Epidermal melanocyte (primary cell): ENCODE measurements at regions not wholly inside any gene's neighbourhood (a gene's known extent, or its start where the extent isn't known, plus 50 kb on each side); places are given as distances from the start of the nearest gene placed in this dataset.

Experiments used
- DNase-seq: peaks from one replicate; pipeline ENCODE4 v3.0.0; 2011; ENCODE audit warnings: low spot score; ENCODE audit not compliant: insufficient read length

DNA sequence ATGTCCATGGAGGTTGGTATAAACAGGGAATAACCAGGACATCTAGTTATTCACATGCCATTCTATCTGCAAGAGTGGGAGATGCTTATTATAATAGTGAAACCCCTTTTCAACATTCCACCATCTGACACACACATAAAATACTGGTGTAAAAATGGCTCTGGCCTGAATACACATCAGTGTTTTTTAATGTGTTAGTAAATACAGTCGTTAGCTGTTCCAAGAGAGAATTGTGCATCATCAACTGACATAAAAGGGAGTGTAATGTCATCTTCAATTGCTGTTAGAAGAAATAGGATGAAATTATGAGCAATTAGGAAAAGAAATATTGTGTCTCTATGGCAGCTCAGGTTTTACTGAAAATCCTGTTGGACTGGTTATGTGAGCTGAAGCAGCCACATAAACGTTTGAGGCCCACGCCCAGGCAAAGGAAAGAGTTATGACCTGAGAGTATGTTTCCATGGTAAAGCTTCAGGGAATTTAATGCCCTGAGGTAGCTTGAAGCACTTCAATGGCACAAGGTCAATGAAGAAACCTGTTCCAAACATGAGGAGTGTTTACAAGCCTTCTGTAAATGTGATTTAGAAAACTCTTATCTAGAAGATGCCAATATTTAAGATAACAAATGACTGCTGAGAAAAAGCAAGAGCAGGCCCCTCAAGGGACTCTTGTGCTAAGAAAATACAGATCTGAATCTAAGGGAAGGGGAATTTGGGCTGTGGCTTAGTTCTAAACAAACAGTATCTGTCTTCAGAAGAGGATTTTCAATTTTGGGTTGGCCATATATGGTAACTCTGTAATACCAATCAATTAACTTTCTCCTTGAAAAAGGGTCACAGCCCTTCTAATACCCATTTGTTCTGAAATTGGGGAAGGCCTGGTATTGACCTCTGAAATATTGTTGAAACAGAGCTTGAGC is 384.3 kb downstream of the SEC16B start:
- DNase-seq, result no peak

DNA sequence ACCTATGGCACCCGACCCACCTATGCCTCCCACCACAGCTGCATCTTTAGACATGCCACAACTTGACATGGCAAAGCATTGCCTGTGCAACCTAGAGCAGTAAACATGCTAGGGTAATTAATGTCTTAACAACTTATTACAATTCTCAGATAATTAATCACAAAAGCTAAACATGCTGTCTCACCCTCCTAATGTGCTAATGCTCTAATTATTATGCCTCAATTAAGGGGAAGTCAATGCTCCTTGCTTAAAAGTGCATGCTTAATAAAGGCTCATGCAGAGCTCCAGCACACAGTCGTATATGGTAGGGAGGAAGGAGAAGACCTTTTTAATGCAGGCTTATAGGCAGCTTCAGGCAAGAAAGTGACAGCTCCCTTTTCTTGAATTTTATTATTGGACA is 396.0 kb downstream of the SEC16B start:
- no peak for DNase-seq

DNA sequence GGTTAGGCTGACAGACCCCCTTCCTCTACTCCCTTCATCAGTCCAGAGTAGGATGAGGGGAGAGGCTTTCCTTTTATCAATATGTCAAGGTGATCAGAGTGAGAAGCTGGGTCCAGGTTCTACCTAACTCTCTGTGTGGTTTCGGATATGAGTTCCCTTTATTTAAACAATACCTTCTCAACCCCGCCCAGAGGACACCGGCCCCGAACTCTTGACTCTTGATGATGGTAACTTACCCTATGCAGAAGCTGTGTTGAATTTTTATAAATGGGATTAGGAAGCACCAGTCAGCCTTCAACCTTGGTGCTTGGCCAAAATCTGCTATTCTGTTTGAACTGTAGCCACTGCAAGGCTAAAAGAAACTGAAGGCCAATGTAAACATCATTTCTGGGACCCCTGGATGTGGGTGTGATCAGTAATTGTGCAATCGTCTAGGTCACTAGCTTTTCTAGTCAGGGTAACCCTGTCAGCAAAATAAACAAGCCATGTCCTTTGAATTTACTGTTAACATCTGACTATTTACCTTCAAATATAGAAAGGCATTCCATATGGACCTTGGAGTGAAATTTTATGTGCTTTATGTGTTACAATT is 398.3 kb downstream of the SEC16B start:
- DNase-seq, result no peak

DNA sequence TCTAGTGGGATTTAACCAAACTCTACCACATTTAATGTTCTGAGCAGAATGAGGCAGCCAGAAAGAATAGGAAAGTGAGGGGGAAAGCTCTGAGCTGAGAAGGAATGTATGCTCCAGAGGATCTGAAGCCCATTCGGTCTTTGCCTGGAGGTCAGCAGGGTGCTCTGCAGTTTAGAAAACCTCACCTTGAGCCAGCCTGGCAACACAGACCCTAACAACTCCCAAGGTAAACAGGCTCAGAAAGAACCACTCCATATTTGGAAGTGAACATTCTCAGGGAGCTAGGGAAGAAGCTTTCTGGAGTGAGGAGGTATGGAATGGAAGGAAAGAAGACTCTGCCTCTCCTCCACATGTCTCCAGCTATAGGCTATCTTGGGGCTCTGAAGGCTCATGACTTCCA is 398.8 kb downstream of the SEC16B start:
- no peak for DNase-seq

DNA sequence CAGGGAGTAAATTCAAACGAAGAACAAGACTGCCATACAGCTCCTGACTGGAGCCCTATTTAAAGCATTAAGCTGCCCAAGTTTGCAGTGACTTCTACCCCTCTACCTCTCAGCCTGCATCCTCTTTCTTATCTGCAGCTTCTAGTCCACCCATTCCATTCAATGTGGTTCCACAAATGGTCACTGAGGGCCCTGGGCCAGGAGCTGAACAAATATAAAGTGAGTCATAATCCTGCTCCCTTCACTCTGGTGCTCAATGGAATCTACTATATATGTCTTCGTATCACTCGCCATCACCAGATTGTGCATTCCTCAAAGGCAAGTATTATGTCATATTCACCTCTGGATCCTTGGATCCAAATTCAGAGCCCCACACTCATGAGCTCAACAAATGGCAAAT is 398.7 kb downstream of the BRINP2 start:
- no peak for DNase-seq

DNA sequence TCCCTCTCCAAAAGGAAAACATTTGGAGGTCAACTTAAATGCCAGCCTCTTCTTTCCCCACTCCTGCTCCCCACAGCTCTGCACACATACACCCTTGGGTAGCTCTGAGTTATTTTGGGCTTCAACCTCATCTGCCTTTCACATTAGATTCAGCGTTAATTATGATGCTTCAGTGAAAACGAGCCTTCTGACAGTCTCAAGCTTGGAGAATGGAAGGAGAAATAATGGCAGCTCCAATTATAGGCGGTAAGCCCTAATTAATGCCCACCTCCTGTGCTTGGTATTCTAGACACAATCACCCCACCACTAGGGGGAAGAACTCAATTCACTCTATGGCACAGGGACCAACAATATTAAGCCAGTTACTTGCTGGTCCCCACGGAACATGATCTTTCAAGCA is 397.9 kb downstream of the BRINP2 start:
- no peak for DNase-seq

DNA sequence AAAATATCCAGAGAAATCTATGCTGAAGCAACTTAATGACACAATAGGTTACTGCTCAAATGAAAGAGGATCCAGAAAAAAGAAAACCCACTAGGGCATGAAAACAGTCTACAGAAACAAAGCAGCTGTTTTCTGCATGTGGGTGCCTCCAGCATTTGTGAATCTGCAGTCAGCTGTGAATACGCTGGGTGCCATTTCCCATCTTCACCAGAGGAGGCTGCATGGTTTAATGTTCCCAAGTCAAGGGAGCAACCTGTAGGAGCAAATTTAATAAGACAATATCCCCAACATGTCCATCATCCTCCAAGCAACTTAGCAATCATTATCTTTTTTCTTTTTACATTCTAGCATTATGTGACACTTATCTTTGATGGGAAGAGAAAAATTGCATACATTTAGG is 396.6 kb downstream of the BRINP2 start:
- DNase-seq, result no peak

DNA sequence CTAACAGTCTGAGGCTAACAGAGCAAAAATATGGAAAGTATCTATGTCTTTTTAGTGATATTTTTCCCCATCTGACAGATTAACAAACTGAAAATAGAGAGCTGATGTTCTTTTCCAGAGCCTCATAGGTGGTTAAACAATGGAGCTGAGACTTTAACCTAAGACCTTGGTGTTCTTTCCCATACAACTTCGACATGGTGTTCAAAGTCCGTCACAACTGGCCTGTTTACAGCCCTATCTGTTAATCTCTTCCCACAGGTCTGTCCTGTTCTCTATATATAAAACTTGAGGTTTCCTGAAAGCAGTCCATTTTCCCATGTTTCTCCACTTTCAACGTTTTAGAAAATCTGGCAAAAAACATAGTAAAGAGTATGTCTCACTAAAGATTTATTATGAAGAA is 395.7 kb downstream of the BRINP2 start:
- no peak for DNase-seq

DNA sequence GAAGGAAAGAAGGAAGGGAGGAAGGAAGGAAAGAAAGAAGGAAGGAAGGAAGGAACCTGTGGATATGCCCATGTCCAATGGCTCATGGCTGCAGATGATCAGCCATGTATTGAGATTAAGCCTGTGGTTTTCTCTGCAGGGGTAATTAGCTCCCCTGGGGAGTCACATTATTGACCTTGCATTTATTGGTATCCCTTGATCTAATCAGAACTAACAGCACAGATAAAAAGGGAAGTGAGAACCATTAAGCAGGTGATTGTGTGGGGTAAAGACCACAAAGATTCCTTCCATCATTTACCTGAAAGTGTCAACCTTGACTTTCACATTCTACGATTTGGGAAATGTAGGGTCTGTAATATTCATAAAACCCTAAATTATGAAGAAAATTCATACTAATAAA is 390.7 kb downstream of the BRINP2 start:
- no peak for DNase-seq

DNA sequence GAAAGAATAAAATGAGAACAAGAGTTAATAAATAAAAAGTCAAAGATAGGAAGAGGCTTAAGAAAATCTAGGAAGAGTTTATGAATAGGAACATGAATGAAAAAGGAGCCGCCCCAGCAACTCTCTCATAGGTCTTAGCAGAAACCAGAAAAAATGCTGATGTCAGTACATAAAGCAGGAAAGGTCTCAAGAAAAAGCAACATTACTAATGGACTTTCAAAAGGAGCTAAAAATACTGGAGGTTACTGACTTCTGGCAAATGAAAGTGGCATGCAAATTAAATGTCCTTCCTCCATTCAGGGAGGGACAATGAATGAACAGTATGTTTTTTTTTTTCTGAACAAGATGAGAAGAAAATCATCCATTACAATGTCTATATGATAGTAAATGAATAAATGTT is 387.6 kb downstream of the BRINP2 start:
- DNase-seq, result no peak

DNA sequence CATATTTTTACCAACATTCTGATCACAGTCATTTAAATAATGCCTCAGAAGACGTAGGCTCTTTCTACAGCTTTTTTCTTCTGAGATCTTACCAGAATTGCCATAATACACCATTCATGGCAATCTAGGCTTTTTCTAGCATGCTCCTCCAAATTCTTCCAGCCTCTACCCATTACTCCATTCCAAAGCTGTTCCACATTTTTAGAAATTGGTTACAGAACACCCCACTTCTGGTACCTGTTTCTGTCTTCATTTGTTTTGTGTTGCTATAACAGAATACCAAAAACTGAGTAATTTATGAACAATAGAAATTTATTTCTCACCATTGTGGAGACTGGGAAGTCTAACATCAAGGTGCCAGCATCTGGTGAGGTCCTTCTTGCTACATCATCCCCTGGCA is 385.4 kb downstream of the BRINP2 start:
- DNase-seq, result no peak

DNA sequence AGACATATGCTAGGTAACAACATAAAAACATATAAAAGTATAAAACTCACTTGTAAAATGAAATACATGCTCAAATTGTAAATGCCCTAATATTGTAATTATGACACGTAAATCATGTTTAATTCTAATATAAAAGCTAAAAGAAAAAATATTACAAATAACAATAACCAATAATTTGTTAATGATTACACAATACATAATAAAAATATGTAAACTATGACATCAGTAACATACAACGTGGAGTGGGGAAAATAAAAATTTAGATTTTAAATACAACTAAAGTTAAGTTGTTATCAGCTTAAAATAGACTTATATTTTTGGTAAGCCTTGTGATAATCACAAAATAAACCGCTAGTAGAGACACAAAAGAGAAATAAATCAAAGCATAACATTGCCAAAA is 376.4 kb downstream of the BRINP2 start:
- DNase-seq, result no peak

DNA sequence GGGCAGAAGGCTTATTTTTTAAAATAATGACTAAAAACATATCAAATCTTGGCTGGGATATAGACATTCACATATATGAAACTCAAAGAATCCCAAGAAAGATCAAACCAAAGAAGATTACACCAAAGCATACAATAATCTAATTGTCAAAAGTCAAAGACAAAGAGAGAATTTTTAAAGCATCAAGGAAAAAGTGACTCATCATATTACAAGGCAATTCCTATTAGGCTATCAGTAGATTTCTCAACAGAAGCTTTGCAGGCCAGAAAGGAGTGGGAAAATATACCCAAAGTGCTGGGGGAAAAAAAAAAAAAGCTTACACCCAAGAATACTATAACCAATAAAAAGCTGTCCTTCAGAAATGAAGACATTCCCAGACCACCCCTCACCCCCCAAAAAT is 375.6 kb downstream of the BRINP2 start:
- no peak for DNase-seq

DNA sequence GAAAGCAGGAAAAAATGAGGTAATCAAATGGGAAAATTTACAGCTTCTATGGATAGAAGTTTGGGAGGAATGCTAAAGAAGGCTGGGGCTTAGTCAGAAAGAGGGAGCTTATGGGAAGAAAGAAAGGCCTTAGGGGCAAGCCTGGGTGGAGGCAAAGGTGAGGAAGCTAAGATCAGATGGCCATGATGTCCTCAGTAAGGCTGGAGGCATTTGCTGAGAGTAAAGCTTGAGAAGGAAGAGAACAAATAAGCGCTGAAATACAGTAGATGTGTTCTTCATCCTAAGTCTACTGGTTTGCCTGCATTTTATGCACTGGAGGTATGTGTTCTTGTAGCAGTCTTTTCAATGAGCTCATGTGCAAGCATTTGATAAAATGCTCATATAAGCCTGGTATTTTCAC is 355.4 kb downstream of the BRINP2 start:
- DNase-seq, result no peak

DNA sequence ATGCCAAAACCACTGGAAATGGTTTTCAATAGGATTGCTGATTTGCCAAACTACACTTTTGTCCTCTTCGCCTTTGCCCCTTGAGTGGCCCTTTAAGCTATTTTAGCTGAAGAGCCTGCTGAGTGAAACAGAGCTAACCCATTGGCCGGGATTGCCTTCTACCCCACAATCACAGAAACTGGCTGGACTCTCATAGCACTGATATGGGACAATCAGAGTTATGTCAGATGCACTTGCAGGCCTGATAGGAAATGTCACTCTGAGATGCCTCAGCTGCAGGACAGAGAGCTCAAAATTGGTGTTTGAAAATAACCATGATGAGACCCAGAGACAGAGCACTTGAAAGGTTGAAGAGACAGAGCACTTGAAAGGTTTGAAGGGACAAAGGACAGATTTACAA is 354.4 kb downstream of the BRINP2 start:
- no peak for DNase-seq

DNA sequence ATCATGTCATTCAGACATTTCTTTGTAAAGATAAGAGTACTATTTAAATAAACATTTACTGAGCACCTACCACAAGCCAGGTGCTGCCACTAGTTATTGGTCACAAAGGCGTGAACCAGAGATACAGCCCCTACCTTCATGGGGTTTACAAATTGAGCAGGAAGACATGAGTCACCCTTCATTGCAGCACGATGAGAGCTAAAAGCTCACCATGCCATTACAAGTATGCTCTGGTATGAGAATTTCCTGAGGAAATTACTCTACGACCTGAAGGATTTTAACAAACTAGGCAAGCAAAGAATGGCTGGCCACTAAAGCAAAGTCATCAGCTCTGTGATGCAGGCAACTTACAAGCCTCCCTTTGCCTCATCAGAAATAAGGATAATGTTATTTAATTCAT is 346.8 kb downstream of the BRINP2 start:
- DNase-seq, result no peak

DNA sequence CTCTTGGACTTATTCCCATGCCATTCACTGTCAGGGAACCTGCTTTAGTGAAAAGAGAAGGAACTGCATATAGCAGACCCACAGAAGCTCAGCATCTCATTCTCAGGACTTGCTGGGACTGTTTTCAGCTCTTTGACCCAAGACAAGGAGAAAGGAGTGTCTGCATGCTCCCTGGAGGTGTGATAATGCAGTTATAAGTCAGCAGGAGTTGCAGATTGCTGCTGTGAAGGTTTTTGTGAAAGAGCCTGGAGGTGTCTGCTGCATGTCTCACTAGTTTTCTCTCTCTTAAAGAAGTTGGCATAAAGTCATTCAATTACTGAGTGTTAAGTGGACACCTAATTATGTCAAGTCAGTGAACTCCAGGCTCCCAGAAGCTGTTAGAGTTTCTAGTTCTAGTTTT is 343.4 kb downstream of the BRINP2 start:
- DNase-seq, result no peak

DNA sequence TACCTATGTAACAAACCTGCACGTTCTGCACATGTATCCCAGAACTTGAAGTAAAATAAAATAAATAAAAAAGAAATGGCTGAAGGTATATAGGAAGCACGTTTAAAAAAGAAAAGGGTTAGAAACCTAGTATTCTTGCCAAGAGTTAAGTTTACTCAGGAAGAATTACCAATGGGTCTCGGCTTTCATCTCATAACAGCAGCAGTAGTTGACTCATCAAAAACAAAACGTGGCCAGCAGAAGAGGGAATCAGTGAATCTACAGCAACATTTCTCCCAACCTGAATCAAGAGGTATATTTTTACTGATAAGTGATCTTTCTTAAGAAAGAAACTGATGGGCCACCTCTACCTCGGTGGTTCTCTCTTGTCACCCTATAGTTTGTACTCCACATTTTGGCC is 340.3 kb downstream of the BRINP2 start:
- DNase-seq, result no peak

DNA sequence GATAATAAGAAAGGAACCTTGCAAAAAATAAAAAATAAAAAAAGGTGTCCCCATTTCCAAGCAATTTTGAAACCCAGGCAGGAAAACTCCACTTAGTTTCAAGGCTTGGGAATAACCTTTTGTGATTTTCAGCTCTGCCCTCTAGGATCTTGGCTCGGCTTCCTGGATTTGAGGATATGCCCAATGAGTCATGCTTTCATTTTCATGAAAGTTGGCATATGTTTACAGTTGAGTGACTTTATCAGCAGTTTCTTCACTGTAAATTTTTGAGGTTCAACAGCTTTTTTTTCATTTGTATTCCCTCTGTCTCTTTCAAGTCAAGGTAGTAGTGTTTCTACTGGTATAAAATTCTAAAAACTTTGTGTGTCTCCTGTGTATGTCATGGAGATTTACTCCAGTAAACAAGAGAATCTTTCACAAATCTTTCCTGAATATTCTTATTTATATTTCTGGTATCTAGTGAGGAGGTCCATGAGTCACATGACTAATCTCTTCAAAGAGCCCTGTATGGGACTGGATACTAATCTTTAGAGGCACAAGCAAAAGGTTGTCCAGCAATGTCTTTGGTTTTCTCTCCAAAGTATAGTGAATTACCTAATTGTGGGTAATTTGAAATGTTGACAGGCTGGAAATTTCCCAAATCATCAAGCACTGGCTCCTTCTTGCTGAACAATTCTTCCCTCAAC is 335.3 kb downstream of the BRINP2 start:
- DNase-seq, result no peak

DNA sequence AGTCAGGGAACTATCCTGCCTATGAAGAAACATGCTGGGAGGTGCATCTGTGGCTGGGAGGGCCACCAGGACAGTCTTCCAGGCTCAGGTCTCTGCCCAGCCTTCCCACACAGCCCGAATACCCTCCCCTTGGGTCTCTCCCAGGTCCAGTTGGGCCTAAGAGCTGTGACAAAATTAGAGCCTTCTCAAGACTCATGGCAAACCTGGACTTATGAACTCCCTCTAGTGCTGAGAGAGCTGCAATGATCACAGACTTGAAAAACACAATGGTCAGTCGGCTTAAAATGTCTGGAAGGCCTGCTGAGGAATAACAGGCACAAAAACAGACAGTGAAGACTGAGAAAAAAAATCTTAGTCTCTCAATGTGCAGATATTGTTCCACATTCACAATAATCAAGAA is 325.1 kb downstream of the BRINP2 start:
- DNase-seq, result no peak

DNA sequence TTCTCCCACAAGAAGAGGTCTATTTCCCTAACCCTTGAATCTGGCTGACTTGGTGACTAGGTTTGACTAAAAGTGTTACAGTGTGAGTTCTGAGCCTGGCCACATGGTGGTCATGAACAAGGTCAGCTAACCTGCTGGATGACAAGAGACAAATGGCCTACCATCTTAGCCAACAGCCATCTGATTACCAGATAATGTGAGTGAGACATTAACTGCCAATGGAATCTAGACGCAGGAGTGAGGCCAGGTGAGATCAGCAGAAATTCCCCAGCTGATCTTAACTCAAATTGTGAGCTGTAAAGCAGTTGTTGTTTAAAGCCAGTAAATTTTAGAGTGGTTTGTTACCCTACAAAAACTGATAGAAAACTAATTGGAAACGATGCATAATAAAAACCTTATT is 320.0 kb downstream of the BRINP2 start:
- no peak for DNase-seq

DNA sequence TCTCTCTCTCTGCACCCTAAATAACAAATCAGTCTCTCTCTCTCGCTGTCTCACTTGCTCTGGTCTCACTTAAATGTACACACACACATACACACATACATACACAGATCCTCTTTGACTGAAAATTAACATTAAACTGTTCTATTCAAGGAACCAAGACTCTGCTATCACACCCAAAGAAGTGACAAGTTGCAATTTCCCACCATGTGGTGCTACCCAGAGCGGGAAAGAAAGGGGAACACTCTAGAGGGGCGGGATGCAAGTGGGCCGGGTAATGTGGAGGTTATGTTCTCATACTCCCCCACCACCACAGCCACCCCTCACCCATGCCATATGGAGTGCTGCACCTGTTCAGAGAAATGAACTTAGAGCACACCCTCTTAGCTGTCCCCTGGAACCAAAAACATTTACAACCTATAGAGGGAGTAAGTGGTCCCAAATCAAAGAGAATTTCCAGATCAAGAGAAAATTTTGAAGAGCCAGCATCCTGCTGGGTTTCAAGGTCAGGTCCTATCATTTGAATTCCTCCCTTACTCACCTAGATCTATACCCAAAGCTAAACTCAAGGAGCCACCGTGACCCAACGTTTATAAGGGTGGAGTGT is 319.4 kb downstream of the BRINP2 start:
- no peak for DNase-seq
